ENCODE measurements at regions not wholly inside any gene's neighbourhood (a gene's known extent, or its start where the extent isn't known, plus 50 kb on each side); places are given as distances from the start of the nearest gene placed in this dataset.
"Not testable (repeated sequence)": the region's sequence is repeated elsewhere in the genome, so short reads cannot be mapped to it uniquely, and the experiment has no call there.

DNA sequence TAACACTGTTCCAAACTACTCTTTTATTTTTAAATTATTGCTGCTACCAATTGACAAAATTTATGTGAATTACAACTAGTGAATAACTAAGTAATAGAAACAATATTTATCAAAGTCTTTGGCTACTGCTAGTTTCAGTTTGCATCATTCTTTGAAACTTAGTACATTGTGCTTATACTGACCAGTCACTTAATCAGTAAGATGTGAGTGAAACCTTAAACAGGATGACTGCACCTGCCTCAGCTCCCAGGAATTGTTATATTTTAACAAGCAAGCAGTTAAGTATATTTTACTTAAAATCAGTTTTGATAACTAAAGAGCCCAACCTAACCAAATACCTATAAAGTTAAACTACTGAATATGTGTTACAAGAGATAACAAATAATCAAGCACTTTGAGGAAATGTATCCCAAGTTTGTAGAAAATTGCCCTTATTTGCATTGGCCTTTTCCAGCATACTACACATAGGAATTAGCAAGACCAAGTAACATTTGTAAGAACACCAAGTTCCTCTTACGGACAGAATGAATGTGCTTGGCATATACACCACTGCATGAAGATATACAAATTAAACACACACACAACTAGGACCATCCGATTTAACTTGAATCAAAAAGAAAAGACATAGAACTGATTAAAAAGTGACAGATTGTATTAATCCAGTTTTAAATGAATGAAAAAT lies 545.5 kb upstream of the DAB2 start:
- no peak for DNase-seq (ENCODE audit: low spot score)

DNA sequence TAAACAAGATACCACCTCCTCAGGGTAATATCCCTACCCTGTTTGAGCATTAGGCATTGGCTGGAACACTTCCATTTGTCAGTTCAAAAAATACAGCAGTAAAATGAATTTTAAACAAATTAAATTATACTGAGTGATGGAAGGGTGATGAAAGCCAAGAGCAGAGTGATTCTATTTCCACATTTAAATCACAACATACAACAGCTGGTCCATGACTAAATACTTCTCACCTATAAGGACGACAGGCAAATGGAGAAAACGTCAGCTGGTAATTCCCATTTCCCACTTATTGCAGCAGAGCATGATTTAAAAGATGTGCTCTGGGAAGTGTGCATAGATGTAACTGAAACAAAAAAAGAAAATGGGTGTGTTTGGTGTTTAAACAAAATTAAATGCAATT lies 543.6 kb upstream of the DAB2 start:
- DNase-seq (ENCODE audit: low spot score): no peak

DNA sequence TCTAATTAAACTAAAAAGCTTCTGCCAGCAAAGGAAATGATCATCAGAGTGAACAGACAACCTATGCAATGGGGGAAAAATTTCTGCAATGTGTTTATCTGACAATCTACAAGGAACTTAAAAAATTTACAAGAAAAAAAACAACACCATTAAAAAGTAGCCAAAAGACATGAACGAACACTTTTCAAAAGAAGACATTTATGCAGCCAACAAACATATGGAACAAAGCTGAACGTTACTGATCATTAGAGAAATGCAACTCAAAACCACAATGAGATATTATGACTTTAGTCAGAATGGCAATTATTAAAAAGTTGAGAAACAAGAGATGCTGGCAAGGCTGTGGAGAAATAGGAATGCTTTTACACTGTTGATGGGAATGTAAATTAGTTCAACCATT lies 530.4 kb upstream of the DAB2 start:
- no peak for DNase-seq (ENCODE audit: low spot score)

DNA sequence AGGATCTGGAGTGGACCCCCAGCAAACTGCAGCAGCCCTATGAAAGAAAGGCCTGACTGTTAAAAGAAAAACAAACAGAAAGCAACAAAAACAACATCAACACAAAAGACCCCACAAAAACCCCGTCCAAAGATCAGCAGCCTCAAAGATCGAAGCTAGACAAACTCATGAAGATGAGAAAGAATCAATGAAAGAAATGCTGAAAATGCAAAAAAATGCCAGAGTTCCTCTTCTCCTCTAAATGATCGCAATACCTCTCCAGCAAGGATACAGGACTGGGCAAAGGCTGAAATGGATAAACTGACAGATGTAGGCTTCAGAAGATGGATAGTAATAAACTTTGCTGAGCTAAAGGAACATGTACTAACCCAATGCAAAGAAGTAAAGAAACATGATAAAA lies 526.3 kb upstream of the DAB2 start:
- DNase-seq (ENCODE audit: low spot score): no peak

DNA sequence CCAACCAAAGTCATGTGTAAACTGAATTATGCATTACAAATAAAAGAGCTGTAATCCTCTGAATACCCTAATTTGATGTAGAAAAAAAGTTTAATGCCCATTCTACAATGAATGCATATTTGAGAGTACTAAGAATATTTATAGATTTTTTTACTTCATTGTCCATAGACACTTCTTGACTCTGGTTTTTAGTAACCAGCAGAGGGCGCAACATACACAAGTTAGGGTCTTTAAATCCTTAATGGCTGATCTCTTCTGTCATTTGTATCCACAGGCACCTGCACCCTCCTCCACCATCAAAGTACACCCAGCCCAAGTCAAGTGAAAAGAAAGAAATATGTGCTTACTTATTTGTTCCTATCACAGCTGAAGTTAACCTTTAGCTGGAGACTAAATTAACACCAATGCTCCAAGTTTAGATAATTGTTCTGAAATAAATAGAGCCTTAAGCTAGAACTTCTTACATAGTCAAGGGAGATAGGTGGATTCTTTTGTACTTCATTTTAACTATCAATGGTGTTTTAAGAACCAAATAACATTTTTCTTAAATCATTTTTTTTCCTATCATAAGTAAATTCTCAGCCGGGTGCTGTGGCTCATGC lies 524.2 kb upstream of the DAB2 start:
- peak; percentile 69 for DNase-seq (ENCODE audit: low spot score)

DNA sequence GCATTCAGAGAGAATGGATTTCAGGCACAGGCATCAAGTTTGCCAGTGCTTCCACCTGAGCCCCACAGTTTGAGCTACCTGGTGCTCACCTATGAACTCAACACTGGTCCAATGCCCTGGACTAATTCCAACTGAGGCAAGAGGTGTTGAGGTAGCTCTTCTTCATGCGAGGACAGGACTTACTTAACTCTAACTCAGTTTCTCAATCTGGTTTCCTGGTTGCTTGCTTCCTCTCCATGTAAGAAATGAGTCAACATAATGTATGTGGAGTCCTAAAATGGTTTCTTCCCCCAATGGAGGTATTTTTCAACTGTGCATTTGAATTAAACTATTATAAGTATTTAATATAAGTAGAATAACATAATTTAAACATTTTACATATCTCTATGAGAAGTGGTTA lies 523.6 kb upstream of the DAB2 start:
- DNase-seq (ENCODE audit: low spot score): no peak

DNA sequence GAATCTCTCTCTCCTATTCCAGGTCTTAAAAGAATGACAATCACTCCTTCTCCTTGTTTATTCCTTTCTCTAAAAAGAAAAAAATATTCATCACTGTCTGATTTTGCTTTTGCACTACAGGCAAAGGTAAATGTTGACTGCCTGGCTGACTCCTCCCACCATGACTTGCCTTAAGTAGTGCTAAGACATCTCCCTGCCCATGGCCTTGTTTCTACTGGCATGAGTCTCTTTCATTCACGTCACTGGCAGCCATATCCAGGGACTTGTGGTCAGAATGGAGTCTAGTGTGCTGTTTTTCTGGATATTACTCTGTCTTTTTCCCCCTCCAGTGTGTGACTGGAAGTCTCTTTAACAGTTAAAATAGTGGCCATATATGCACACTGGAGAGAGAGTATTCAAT lies 522.9 kb upstream of the DAB2 start:
- no peak for DNase-seq (ENCODE audit: low spot score)

DNA sequence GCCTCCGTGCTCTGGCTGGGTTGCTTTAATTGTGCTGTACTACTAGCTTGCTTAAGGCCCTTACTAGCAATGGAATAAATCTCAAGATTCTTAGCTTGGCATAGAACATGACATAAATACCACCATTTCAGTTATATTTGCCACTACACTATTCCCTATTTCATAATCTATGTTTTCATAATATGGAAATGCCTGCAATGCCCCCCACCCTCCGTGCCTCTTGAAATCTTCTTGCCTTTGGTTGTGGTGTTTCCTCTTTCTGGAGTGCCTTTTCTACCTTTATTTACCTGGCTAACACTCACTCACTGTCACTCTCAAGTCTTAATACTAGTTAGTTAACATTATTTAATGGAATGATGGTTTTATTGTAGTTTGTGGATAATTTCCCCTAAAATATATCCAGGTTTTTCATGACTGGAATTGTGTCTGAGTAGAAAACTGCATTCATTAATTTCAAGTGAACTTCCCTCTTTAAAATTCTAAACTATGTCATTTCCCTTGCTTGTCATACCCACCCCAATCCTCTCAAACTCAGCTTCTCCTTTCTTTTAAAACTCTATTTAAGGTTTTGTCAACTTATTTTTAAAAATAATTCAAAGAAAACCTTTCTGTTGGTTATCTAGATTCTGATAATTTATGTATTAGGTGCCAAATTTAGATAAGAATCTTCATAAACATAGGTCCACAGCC lies 521.7 kb upstream of the DAB2 start:
- no peak for DNase-seq (ENCODE audit: low spot score)

DNA sequence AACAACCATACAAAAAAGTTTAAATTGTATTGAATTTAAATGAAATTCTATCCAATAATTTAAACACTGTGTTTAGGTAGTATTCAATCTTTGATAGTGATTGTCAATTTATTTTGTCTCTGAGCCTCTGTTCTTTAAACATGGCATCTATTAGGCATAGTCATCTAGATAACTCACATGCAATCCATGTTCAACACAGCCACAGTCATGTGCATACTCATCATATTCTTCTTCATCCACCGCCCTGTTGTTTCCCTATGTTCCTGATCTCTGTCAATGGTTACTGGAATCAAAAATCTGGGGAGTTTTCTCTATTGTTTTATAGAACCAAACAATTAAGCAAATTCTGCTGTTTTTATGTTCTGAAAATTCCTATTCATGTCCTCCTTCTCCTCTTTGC lies 521.1 kb upstream of the DAB2 start:
- no peak for DNase-seq (ENCODE audit: low spot score)

DNA sequence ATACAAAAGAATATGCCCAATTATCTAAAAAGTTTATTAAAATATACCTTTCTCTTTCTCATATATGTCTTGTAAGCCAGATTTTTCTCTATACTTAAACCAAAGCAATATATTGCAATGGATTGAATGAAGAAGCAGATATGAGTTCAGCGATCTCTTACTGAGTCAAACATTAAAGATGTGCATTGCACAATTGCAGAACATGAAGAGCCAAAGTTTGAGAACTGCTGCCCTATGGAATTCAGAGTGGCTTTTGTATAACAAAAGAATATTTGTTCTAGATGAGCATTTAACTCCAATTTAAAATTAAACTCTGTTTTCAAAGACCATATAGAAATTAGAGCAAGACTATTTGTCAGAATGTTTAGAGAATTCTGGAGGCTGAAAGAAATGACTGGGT lies 519.0 kb upstream of the DAB2 start:
- no peak for DNase-seq (ENCODE audit: low spot score)

DNA sequence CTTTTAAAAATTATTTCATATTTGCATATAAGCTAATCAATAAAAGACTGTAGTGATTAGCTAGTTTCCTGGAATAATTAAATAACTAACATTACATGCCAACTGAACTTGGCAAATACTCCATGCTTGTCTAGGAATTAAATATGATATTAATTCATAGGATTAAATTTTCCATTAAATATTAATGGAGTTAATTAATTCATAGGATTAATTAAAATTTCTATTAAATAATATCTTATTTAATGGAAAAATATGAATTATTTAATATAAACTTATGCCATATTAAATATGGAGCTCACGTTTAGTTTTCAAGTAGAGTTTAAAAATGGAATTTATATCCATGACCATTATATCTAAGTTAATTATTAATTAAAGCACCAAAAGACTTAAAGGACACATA lies 517.8 kb upstream of the DAB2 start:
- no peak for DNase-seq (ENCODE audit: low spot score)

DNA sequence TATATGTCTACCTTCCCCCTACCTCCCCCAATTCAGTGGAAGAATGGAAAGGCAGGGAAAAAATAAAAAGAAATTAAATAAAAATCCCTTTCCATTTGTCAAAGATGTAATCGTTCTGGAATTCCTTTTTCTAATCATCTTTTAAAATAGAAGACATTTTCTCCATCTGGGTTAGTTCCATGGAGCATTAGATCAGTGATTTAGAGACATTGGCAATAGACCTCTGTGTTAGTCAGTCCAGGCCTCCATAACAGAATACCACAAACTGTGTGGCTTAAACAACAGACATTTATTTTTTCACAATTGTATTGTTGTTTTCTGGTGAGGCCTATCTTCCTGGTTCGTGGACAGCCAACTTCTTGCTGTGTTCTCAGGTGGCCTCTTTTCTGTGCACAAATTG lies 516.6 kb upstream of the DAB2 start:
- no peak for DNase-seq (ENCODE audit: low spot score)

DNA sequence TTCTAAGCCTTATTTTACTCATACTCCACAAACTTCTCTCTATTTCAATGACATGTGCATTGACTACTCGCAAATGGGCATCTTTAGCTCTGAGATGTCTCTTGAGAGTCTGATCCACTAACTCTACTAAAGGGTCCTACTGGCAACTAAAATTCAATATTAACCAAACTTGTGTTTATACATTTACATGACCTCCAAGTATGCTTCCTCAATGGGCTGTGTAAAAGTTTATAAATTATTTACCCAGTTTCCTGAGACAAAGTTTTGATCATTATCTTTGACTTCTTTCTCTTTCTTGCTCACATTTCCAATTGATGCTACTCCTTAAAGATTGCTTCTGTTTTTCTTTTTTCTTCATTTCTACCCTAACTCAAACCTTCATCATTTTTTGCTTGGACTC lies 510.1 kb upstream of the DAB2 start:
- DNase-seq (ENCODE audit: low spot score): no peak

DNA sequence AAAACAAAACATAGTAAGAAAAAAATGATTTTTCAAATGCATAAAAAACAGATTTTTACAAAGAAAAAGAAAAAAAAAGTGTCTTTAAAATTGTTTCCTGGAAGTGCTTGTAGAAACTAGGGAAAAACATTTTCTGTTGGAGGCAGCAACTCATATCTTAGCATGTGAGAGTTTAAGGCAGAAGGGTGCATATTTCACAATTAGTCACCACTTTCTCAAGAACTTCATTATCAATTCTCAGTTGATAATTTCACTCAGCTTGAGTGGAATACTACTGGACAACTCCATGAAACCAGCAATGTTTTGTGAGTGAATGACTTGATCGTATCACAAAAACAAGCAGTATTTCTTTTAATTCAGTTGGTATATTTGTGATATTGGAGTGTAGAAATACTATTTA lies 508.3 kb upstream of the DAB2 start:
- no peak for DNase-seq (ENCODE audit: low spot score)

DNA sequence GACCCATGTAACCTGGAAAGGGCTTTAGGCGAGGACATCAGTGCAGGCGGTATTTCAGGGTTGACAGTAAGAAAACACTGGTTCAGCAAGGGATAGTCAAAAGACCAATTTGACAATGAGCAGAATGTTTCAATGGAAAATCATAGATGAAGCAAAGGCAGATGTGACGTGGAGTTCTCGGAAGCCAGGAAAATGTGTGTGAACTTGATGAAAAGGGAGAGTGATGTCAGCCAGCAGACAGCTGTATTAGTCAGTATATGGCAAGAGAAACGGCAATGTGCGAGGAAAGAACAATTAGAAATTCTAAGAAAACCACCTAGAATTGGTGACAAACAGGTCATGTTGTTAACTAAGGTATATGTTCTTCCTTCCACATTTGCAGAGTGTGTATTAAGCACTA lies 503.9 kb upstream of the DAB2 start:
- no peak for DNase-seq (ENCODE audit: low spot score)

DNA sequence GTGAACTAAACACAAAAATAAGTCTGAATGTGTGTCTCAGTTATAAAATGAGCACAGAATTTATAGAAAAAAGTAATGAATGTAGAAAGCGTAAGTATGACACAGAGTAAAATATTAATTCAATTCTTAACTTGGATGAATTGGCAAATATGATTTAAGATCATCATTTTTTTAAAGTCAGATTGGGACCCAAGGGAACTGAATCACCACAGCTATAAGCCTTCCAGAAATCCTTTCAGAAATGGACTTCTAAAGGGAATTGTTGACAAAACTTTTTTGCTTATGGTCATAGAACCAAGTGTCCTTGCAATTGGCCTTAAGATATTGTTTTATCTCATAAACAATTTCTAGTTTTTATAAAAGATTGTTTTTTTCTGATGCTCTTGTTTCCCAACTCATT lies 495.1 kb upstream of the DAB2 start:
- no peak for DNase-seq (ENCODE audit: low spot score)

DNA sequence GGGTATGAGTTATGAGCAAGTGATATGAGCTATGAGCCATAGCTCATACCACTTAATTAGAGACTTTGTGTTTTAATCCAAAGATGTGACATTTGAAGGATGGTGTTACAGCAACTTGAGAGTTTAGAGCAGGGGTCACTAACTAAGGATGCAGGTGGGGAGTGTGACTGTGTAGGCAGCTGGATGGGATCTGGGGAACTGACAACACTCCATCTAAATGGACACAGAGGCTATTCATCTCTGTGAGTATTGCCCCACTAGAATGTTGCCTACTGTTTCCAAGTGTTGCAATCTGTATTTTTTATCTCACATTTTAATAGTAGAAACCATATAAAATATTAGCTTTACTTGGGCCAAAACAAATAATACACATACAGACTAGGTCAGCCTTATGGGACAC lies 488.1 kb upstream of the DAB2 start:
- no peak for DNase-seq (ENCODE audit: low spot score)

DNA sequence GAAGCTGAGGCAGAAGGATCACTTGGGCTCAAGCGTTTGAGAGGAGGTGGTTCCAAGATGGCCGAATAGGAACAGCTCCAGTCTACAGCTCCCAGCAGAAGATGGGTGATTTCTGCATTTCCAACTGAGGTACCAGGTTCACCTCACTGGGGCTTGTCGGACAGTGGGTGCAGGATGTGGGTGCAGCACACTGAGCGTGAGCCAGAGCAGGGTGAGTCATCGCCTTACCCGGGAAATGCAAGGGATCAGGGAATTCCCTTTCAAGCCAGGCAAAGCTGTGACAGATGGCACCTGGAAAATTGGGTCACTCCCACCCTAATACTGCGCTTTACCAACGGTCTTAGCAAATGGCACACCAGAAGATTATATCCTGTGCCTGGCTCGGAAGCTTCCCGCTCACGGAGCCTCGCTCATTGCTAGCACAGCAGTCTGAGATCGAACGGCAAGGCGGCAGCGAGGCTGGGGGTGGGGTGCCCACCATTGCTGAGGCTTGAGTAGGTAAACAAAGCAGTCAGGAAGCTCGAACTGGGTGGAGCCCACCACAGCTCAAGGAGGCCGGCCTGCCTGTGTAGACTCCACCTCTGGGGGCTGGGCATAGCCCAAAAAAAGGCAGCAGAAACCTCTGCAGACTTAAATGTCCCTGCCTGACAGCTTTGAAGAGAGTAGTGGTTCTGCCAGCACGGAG lies 482.6 kb upstream of the DAB2 start:
- not testable (repeated sequence) for DNase-seq (ENCODE audit: low spot score)

DNA sequence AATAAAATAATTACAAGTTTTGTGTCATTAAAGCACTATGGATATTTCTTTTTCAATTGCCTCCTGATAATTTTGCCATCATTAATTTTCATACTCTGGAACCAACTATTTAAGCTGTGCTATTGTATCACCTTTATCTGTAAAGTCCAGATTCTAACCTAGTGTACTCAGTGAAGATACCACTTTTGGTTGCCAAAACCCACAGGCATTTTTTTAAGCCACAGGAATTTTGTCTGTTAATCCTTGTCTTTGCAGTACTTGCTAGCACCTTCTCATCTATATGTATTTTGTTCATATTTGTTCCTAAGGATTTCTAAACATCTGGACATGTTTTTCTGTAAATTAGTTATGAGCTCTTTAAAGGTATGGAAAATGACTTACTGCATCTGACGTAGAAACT lies 481.4 kb upstream of the DAB2 start:
- no peak for DNase-seq (ENCODE audit: low spot score)

DNA sequence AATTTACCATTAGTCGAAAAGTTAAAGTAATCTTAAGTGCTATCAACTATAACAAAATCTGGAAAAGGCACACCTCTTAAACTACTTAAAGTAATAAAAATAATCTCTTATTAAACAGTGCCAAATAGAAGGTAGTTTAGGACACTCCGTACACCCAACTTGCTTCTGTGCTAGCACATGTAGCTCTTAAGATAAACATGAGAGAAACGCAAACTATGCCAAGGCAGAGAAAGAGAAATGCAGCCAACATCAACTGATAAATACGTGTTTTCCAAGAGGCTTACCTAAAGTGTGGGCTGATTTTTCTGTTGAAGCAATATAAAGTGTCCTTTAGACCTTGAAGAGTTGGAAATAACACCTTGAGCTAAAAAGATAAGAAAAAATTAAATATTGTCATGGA lies 480.6 kb upstream of the DAB2 start:
- DNase-seq (ENCODE audit: low spot score): no peak

DNA sequence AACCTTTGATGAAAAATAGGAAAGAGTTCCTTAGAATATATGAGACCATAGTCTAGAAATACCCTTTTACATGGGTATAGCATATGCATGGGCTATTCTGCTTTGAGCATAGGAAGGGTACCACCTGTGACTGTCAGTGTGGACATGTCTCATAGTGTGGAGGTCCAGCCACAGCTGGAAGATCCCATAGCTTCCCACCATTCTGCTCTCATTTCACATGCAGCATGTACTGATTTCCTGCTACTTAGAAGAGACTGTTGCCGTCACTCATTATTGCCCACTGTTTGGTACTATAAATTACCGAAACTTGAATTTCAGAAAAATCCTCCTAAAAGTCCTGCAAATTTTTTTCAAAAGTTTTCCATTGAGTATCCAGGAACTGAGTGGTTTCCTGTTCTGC lies 477.8 kb upstream of the DAB2 start:
- no peak for DNase-seq (ENCODE audit: low spot score)

DNA sequence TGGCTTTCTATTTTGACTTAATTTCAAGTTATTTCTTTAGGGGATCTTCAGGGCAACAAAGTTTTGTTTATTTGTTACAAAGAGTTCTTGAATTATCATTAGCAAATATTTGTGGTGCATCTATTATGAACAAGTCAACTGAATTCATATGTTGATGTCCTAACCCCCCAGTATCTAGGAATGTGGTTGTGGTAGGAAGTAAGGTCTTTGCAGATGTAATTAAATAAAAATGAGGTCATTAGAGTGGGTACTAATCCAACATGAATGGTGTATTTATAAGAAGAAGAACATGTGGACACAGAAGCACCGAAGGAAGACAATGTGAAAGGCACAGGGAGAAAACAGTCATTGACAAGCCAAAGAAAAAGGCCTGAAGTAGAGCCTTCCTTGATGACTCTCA lies 474.0 kb upstream of the DAB2 start:
- no peak for DNase-seq (ENCODE audit: low spot score)

DNA sequence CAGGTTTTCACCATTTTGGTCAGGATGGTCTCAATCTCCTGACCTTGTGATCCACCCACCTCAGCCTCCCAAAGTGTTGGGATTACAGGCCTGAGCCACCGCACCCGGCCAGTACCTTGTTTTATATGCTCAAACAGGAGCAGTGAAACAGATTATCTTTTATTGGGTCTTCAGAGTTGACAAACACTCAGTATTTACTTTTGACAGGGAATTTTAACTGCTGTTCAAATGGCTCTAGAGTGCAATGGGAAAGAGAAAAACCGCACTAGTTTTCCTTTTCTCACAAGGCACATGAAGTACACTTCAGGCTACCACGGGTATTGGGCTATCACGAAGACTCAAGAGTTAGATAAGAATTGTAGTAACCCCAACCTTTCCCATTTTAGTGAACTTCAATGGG lies 471.9 kb upstream of the DAB2 start:
- no peak for DNase-seq (ENCODE audit: low spot score)

Data from mucosa of gallbladder (tissue), 1 donor.